ENCODE measurements at regions not wholly inside any gene's neighbourhood (a gene's known extent, or its start where the extent isn't known, plus 50 kb on each side); places are given as distances from the start of the nearest gene placed in this dataset.
"Not testable (repeated sequence)": the region's sequence is repeated elsewhere in the genome, so short reads cannot be mapped to it uniquely, and the experiment has no call there.

DNA sequence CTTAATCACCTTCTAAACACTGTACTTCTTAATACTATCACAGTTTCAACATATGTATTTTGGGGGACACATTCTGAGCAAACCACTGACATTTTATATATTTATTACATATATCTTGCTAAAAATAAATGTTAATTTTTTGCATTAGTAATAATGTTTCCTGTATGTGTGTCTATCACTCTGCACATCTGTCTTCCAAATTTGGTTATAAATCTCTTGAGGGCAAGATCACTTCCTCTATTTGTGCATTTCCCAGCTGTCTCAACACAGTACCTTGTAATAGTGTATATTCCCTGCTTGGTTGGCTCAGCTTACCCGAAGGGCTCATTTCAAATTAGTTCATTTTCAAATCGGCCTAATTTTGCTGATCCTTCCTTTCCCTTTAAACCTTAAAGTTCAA, 617.1 kb upstream of the GYPC start:
- H3K4me3 ChIP-seq (ENCODE audit: low read depth, low read length), result no peak overlapping the region
- no peak for TF ChIP-seq CTCF (IDR thresholded peaks at IDR 0.05; ENCODE audit: borderline replicate concordance, insufficient read depth, low read depth, low read length)

GRCh38 chr2:126041391-126042047, 614.4 kb upstream of the GYPC start:
- H3K4me3 ChIP-seq (ENCODE audit: low read depth, low read length), result no peak overlapping the region
- TF ChIP-seq CTCF (IDR thresholded peaks at IDR 0.05; ENCODE audit: borderline replicate concordance, insufficient read depth, low read depth, low read length), result no peak

DNA sequence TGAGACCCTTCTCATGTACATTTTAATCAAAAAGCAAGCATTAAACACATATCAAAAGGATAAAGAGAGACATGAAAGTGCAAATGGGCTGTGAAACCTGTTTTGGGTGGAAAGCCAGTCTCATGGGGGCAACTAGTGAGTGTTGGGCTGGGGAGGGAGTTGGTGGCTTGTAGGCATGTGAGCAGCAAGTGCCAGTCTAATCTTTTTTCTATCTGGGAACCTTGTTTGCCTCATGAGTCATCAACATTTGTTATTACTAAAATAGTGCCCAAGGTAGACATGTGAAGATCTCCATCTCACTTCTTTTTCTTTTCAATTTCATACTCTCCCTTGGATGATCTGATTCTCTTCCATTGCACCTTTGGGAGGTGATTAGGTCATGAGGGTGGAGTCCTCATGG, 613.9 kb upstream of the GYPC start:
- H3K4me3 ChIP-seq (ENCODE audit: low read depth, low read length), result no peak overlapping the region
- no peak for TF ChIP-seq CTCF (IDR thresholded peaks at IDR 0.05; ENCODE audit: borderline replicate concordance, insufficient read depth, low read depth, low read length)

GRCh38 chr2:126048719-126049118, 607.2 kb upstream of the GYPC start:
- H3K4me3 ChIP-seq (ENCODE audit: low read depth, low read length), result no peak overlapping the region
- TF ChIP-seq CTCF (IDR thresholded peaks at IDR 0.05; ENCODE audit: borderline replicate concordance, insufficient read depth, low read depth, low read length), result no peak

- H3K4me3 ChIP-seq (ENCODE audit: low read depth, low read length), result no peak overlapping the region
- no peak for TF ChIP-seq CTCF (IDR thresholded peaks at IDR 0.05; ENCODE audit: borderline replicate concordance, insufficient read depth, low read depth, low read length)
These were observed 606.5 kb upstream of the GYPC start for GRCh38 chr2:126049461-126049860.

DNA sequence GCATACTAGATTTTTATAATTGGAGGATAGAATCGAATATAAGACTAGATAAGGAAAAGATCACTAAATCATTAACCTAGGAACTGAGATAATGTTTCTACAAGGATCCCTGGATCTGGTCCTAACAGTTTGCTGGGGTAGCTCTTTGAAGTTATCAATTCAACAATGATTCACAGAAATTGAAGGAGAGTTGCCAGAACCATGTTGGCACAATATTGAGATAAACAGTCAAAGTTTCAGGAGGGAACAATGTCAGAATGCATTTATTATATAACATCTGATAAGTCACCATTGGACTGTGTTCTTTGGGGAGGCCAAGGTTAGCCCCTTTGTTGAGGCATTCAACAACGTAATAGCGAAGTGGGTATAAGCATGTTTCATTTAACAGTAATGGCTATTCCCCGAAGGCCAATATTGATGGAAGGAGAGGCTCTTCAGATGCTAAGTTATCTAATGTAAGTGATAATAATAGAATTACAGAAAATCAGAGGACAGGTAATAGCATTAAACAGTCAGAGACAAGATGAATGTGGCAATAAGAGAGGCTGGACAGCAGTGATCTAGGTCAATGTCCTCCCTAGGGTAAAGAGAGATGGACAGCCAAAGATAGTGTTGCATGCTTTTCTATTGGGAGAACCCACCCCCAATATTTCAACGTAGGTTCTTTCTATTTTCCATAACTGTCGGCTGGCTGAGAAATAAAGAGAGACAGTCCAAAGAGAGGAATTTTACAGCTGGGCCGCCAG, 604.8 kb upstream of the GYPC start:
- no peak for TF ChIP-seq CTCF (IDR thresholded peaks at IDR 0.05; ENCODE audit: borderline replicate concordance, insufficient read depth, low read depth, low read length)
- H3K4me3 ChIP-seq (ENCODE audit: low read depth, low read length), result no peak overlapping the region

DNA sequence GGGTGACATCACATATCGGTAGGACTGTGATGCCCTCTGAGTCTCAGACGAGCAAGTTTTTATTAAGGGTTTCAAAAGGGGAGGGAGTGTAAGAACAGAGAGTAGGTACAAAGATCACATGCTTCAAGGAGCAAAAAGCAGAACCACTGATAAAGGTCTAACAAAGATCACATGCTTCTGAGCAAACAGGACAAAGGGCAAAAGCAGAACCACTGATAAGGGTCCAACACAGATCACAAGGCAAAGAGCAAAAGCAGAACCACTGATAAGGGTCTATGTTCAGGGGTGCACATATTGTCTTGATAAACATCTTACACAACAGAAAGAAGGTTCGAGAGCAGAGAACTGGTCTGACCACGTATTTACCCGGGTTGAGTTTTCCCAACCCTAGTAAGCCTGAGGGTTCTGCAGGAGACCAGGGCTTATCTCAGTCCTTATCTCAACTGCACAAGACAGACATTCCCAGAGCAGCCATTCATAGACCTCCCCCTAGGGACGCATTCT, 604.2 kb upstream of the GYPC start:
- not testable (repeated sequence) for H3K4me3 ChIP-seq (ENCODE audit: low read depth, low read length)
